HG03521 (cell line): ENCODE measurements at regions not wholly inside any gene's neighbourhood (a gene's known extent, or its start where the extent isn't known, plus 50 kb on each side); places are given as distances from the start of the nearest gene placed in this dataset.

Source experiments
- ATAC-seq: cut with Tn5 transposase; IDR thresholded peaks from one replicate; pipeline ENCODE4 v1.9.1; 2021; ENCODE audit warnings: mild to moderate bottlenecking, moderate library complexity; ENCODE audit not compliant: unreplicated experiment

- no peak for ATAC-seq
These were observed 567.5 kb downstream of the SLC4A3 start for GRCh38 chr2:220194630-220195584.

GRCh38 chr2:220198896-220199295 is 571.5 kb downstream of the SLC4A3 start:
- no peak for ATAC-seq

- no peak for ATAC-seq
These were observed 574.6 kb downstream of the SLC4A3 start for GRCh38 chr2:220202066-220202465.

GRCh38 chr2:220209093-220209492 is 581.7 kb downstream of the SLC4A3 start:
- no peak for ATAC-seq

- ATAC-seq = no peak
These were observed 582.3 kb downstream of the SLC4A3 start for GRCh38 chr2:220209751-220210150.

GRCh38 chr2:220212296-220213080 is 585.1 kb downstream of the SLC4A3 start:
- ATAC-seq = no peak

GRCh38 chr2:220215785-220216184 is 588.4 kb downstream of the SLC4A3 start:
- no peak for ATAC-seq

GRCh38 chr2:220219371-220219770 is 591.9 kb downstream of the SLC4A3 start:
- ATAC-seq = no peak

GRCh38 chr2:220220009-220220408 is 592.6 kb downstream of the SLC4A3 start:
- no peak for ATAC-seq

GRCh38 chr2:220221992-220222391 is 594.6 kb downstream of the SLC4A3 start:
- ATAC-seq = no peak

- ATAC-seq = no peak
These were observed 597.5 kb downstream of the SLC4A3 start for GRCh38 chr2:220224691-220225543.

GRCh38 chr2:220226076-220226475 is 598.6 kb downstream of the SLC4A3 start:
- no peak for ATAC-seq

- ATAC-seq = no peak
These were observed 599.1 kb downstream of the SLC4A3 start for GRCh38 chr2:220226546-220226945.

- no peak for ATAC-seq
These were observed 600.0 kb downstream of the SLC4A3 start for GRCh38 chr2:220227266-220227920.

GRCh38 chr2:220228310-220229006 is 601.0 kb downstream of the SLC4A3 start:
- ATAC-seq = no peak

- ATAC-seq = no peak
These were observed 613.2 kb downstream of the SLC4A3 start for GRCh38 chr2:220240641-220241040.

GRCh38 chr2:220241423-220241822 is 614.0 kb downstream of the SLC4A3 start:
- no peak for ATAC-seq

GRCh38 chr2:220243571-220243970 is 616.1 kb downstream of the SLC4A3 start:
- no peak for ATAC-seq

- ATAC-seq = no peak
These were observed 619.0 kb downstream of the SLC4A3 start for GRCh38 chr2:220246386-220246785.
